ENCODE measurements at regions not wholly inside any gene's neighbourhood (a gene's known extent, or its start where the extent isn't known, plus 50 kb on each side); places are given as distances from the start of the nearest gene placed in this dataset.
A peak's percentile ranks its signal among the peaks of the same experiment; 100 is the strongest.

DNA sequence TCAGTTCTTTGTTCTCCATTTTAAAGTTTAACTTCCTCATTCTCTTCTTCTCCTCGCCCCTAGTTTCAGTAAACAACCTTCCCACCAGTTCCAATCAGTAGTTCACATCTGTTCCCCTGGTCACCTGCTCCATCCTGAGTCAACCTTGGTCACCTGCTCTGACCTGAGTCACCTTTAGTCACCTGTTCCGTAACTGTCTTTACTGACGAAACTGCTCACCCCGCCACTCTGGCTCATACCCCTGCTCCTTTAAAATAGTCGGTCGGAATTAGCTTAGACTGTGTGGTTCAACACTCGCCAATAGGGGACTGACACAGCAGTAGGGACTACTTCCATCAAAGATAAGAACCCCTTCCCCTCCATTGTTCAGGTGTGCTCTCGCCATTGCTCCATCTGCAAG lies 76.3 kb upstream of the GPBP1 start:
- no peaks in the 10 kb centered on the region for H3K36me3 ChIP-seq (ENCODE audit: control insufficient read depth, insufficient read depth, low read length)
- no peak overlapping the region for H3K4me3 ChIP-seq
- H3K79me2 ChIP-seq (ENCODE audit: control insufficient read depth, insufficient read depth, low read length), result no peaks in the 10 kb centered on the region
- H2AFZ ChIP-seq (ENCODE audit: low read depth, low read length), result no peak overlapping the region
- no TSS peak for BruUV-seq (replicated peaks)
- no peak overlapping the region for H3K4me2 ChIP-seq (ENCODE audit: insufficient read depth, low read length)
- no peaks in the 10 kb centered on the region for H4K20me1 ChIP-seq (replicated peaks; ENCODE audit: control insufficient read depth, insufficient read depth, low read length)
- ChIA-PET CTCF (ENCODE audit: low intra/inter-chr PET ratio) (no interaction called here), POLR2A (no interaction called here)
- H3K9me3 ChIP-seq (replicated peaks; ENCODE audit: control insufficient read depth, insufficient read depth, low read depth, low read length), result no peaks in the 10 kb centered on the region
- DNase-seq (ENCODE audit: extremely low read depth in 1 of 4, low spot score in 3 of 4), result no peak
- H3K27ac ChIP-seq (ENCODE audit: extremely low read depth, low read depth, low read length), result no peak overlapping the region
- in situ Hi-C loops (cut with MboI) (no loop called here), intact Hi-C loops (cut with micrococcal nuclease) (no loop called here)
- H3K9me1 ChIP-seq (ENCODE audit: control insufficient read depth, insufficient read depth, low read length), result no peaks in the 10 kb centered on the region
- WGBS (ENCODE audit: insufficient coverage, low coverage, missing lambda C conversion rate), result 8% methylated on average over 8 of the region's 8 CpGs
- H3K4me1 ChIP-seq (replicated peaks in 1 of 2; ENCODE audit: control insufficient read depth in 2 of 2, insufficient read depth in 2 of 2, low read length in 2 of 2), result no peaks in the 10 kb centered on the region; a peak in 1 of 5 replicates
- FAIRE-seq, result no peak
- H3K27me3 ChIP-seq (ENCODE audit: control insufficient read depth in 2 of 2, insufficient read depth in 2 of 2, low read length in 2 of 2), result no peaks in the 10 kb centered on the region
- ATAC-seq, result no peak
- no peak overlapping the region for H3K9ac ChIP-seq (ENCODE audit: insufficient read depth in 1 of 2, low read depth in 2 of 2, low read length in 2 of 2)
- TF ChIP-seq, protein P1, sequence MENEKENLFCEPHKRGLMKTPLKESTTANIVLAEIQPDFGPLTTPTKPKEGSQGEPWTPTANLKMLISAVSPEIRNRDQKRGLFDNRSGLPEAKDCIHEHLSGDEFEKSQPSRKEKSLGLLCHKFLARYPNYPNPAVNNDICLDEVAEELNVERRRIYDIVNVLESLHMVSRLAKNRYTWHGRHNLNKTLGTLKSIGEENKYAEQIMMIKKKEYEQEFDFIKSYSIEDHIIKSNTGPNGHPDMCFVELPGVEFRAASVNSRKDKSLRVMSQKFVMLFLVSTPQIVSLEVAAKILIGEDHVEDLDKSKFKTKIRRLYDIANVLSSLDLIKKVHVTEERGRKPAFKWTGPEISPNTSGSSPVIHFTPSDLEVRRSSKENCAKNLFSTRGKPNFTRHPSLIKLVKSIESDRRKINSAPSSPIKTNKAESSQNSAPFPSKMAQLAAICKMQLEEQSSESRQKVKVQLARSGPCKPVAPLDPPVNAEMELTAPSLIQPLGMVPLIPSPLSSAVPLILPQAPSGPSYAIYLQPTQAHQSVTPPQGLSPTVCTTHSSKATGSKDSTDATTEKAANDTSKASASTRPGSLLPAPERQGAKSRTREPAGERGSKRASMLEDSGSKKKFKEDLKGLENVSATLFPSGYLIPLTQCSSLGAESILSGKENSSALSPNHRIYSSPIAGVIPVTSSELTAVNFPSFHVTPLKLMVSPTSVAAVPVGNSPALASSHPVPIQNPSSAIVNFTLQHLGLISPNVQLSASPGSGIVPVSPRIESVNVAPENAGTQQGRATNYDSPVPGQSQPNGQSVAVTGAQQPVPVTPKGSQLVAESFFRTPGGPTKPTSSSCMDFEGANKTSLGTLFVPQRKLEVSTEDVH (IDR thresholded peaks at IDR 0.05; ENCODE audit: low read depth, partially characterized antibody), result no peak
- TF ChIP-seq TRIM24 (IDR thresholded peaks at IDR 0.05) (0 out of 4 replicates have a peak, but pooled peaks of 1 of the 2 experiments have one; percentile 24), GABPB1 (CRISPR knock-in tag; IDR thresholded peaks at IDR 0.05) (no peak), MCM3 (IDR thresholded peaks at IDR 0.05) (no peak), ZNF347 (CRISPR knock-in tag; IDR thresholded peaks at IDR 0.05; ENCODE audit: low read depth) (no peak), FOXK1 (CRISPR knock-in tag; IDR thresholded peaks at IDR 0.05; ENCODE audit: borderline replicate concordance) (no peak), MXI1 (IDR thresholded peaks at IDR 0.05; ENCODE audit: low read depth, low read length) (no peak), MAFF (IDR thresholded peaks at IDR 0.05; ENCODE audit: low read length) (no peak), FOS (IDR thresholded peaks at IDR 0.05; ENCODE audit: extremely low read depth, insufficient read length) (no peak), MED1 (CRISPR knock-in tag; IDR thresholded peaks at IDR 0.05; ENCODE audit: borderline replicate concordance) (no peak), CHD2 (IDR thresholded peaks at IDR 0.05; ENCODE audit: low read depth, low read length) (no peak), ZEB2 (IDR thresholded peaks at IDR 0.05) (peak; percentile 71), PHF20 (IDR thresholded peaks at IDR 0.05; ENCODE audit: partially characterized antibody) (no peak), ZNF77 (CRISPR knock-in tag; IDR thresholded peaks at IDR 0.05) (no peak)
- TF ChIP-seq, protein P2, sequence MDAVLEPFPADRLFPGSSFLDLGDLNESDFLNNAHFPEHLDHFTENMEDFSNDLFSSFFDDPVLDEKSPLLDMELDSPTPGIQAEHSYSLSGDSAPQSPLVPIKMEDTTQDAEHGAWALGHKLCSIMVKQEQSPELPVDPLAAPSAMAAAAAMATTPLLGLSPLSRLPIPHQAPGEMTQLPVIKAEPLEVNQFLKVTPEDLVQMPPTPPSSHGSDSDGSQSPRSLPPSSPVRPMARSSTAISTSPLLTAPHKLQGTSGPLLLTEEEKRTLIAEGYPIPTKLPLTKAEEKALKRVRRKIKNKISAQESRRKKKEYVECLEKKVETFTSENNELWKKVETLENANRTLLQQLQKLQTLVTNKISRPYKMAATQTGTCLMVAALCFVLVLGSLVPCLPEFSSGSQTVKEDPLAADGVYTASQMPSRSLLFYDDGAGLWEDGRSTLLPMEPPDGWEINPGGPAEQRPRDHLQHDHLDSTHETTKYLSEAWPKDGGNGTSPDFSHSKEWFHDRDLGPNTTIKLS (IDR thresholded peaks at IDR 0.05; ENCODE audit: borderline replicate concordance, low read depth), result no peak
- TF ChIP-seq, protein P3, sequence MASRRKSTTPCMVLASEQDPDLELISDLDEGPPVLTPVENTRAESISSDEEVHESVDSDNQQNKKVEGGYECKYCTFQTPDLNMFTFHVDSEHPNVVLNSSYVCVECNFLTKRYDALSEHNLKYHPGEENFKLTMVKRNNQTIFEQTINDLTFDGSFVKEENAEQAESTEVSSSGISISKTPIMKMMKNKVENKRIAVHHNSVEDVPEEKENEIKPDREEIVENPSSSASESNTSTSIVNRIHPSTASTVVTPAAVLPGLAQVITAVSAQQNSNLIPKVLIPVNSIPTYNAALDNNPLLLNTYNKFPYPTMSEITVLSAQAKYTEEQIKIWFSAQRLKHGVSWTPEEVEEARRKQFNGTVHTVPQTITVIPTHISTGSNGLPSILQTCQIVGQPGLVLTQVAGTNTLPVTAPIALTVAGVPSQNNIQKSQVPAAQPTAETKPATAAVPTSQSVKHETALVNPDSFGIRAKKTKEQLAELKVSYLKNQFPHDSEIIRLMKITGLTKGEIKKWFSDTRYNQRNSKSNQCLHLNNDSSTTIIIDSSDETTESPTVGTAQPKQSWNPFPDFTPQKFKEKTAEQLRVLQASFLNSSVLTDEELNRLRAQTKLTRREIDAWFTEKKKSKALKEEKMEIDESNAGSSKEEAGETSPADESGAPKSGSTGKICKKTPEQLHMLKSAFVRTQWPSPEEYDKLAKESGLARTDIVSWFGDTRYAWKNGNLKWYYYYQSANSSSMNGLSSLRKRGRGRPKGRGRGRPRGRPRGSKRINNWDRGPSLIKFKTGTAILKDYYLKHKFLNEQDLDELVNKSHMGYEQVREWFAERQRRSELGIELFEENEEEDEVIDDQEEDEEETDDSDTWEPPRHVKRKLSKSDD (conservative IDR thresholded peaks at IDR 0.05; ENCODE audit: low read length), result no peak
- TF ChIP-seq, protein P4, sequence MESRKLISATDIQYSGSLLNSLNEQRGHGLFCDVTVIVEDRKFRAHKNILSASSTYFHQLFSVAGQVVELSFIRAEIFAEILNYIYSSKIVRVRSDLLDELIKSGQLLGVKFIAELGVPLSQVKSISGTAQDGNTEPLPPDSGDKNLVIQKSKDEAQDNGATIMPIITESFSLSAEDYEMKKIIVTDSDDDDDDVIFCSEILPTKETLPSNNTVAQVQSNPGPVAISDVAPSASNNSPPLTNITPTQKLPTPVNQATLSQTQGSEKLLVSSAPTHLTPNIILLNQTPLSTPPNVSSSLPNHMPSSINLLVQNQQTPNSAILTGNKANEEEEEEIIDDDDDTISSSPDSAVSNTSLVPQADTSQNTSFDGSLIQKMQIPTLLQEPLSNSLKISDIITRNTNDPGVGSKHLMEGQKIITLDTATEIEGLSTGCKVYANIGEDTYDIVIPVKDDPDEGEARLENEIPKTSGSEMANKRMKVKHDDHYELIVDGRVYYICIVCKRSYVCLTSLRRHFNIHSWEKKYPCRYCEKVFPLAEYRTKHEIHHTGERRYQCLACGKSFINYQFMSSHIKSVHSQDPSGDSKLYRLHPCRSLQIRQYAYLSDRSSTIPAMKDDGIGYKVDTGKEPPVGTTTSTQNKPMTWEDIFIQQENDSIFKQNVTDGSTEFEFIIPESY (CRISPR knock-in tag; IDR thresholded peaks at IDR 0.05), result no peak
